Loucy (cell line): ENCODE measurements at regions not wholly inside any gene's neighbourhood (a gene's known extent, or its start where the extent isn't known, plus 50 kb on each side); places are given as distances from the start of the nearest gene placed in this dataset.

Experiments
- CTCF ChIP-seq: fragments of 200-600 bp; sonication (generic); conservative IDR thresholded peaks from 2 replicates; pipeline ENCODE4 v1.5.1; 2014; ENCODE audit warnings: mild to moderate bottlenecking, antibody characterized with exemption, low read length
- EZH2phosphoT487 ChIP-seq: fragments of 200-600 bp; IDR thresholded peaks from 2 replicates; pipeline ENCODE4 v1.6.1; 2018; ENCODE audit warnings: antibody characterized with exemption, mild to moderate bottlenecking, moderate library complexity, borderline replicate concordance

DNA sequence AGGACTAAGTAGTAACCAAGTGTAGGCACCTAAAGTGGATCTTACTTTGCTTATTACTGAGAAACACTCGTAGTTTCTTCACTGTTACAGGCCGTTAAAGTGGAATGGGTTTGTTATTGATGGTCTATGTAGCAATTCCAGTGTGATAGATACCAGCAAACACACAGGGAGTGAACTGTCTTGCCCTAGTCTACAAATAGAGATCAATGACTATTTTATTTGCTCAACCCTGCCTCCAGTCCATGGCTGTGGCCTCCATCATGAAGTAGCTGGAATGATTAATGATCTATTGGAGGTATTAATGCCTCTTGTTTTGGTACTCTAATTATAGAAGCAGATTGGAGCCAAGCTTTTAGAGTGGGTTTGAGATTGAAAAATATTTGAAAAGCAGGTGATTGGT lies 362.7 kb upstream of the AZI2 start:
- no peak for TF ChIP-seq EZH2phosphoT487
- no peak for TF ChIP-seq CTCF
